ENCODE measurements at regions not wholly inside any gene's neighbourhood (a gene's known extent, or its start where the extent isn't known, plus 50 kb on each side); places are given as distances from the start of the nearest gene placed in this dataset.

GRCh38 chr10:57905861-57906260, 361.8 kb downstream of the IPMK start:
- TF ChIP-seq OSR1 (CRISPR knock-in tag; IDR thresholded peaks at IDR 0.05) = no peak
- TF ChIP-seq BACH2 (CRISPR knock-in tag; IDR thresholded peaks at IDR 0.05; ENCODE audit: borderline replicate concordance) = no peak
- TF ChIP-seq TOX (CRISPR knock-in tag; IDR thresholded peaks at IDR 0.05; ENCODE audit: borderline replicate concordance) = no peak
- no peak for TF ChIP-seq ARNTL (CRISPR knock-in tag; IDR thresholded peaks at IDR 0.05; ENCODE audit: borderline replicate concordance, low read depth)
- TF ChIP-seq, protein P1, sequence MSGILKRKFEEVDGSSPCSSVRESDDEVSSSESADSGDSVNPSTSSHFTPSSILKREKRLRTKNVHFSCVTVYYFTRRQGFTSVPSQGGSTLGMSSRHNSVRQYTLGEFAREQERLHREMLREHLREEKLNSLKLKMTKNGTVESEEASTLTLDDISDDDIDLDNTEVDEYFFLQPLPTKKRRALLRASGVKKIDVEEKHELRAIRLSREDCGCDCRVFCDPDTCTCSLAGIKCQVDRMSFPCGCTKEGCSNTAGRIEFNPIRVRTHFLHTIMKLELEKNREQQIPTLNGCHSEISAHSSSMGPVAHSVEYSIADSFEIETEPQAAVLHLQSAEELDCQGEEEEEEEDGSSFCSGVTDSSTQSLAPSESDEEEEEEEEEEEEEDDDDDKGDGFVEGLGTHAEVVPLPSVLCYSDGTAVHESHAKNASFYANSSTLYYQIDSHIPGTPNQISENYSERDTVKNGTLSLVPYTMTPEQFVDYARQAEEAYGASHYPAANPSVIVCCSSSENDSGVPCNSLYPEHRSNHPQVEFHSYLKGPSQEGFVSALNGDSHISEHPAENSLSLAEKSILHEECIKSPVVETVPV (CRISPR knock-in tag; IDR thresholded peaks at IDR 0.05) = no peak
- TF ChIP-seq PPARA (CRISPR knock-in tag; IDR thresholded peaks at IDR 0.05; ENCODE audit: borderline replicate concordance) = no peak
- no peak for TF ChIP-seq TCF4 (CRISPR knock-in tag; IDR thresholded peaks at IDR 0.05; ENCODE audit: borderline replicate concordance)
- no peak for TF ChIP-seq ZNF565 (CRISPR knock-in tag; conservative IDR thresholded peaks at IDR 0.05; ENCODE audit: low read depth)
- ATAC-seq = no peak

DNA sequence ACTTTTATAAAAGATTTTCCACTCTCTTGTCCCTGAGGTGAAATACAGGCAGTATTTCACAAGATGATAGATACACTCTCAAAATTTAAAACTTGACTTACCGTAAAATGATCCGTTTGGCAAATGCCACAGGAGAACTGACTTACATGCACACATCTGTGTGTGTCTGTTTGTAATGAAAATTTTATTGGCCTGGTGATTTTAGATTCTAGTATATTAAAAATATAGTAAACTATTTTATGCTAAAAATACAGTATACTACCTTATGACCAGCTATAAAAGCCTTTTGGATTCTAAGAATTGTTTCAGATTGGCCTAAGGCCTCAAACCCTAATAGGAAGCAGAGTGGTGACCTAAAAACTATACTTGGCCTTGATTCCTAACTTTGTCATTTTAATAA, 362.7 kb downstream of the IPMK start:
- no peak for TF ChIP-seq ISL1 (CRISPR knock-in tag; IDR thresholded peaks at IDR 0.05)
- no peak for TF ChIP-seq ZNF565 (CRISPR knock-in tag; conservative IDR thresholded peaks at IDR 0.05; ENCODE audit: low read depth)
- no peak for TF ChIP-seq ESRRG (CRISPR knock-in tag; IDR thresholded peaks at IDR 0.05)
- no peak for TF ChIP-seq POU6F1 (CRISPR knock-in tag; IDR thresholded peaks at IDR 0.05; ENCODE audit: borderline replicate concordance, low read depth)
- TF ChIP-seq ZFP30 (CRISPR knock-in tag; IDR thresholded peaks at IDR 0.05) = no peak
- ATAC-seq = no peak

DNA sequence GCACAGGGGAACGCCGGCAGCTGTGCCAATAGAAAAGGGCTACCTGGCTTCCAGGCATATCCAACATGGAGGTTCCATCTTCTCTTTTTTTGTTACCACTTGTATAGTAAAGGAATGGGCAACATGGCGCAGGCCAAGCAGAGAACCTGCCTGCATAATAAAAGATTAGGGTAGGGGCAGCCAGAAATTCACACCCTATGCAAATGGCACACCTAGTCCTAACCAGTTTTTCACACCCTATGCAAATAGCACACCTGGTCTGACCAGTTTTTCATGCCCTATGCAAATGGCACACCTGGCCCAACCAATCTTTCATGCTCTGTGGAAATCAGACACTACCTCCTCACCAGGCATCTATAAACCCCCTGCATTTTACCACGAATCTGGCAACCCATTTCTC, 369.5 kb downstream of the IPMK start:
- ATAC-seq = no peak
- TF ChIP-seq, protein P2, sequence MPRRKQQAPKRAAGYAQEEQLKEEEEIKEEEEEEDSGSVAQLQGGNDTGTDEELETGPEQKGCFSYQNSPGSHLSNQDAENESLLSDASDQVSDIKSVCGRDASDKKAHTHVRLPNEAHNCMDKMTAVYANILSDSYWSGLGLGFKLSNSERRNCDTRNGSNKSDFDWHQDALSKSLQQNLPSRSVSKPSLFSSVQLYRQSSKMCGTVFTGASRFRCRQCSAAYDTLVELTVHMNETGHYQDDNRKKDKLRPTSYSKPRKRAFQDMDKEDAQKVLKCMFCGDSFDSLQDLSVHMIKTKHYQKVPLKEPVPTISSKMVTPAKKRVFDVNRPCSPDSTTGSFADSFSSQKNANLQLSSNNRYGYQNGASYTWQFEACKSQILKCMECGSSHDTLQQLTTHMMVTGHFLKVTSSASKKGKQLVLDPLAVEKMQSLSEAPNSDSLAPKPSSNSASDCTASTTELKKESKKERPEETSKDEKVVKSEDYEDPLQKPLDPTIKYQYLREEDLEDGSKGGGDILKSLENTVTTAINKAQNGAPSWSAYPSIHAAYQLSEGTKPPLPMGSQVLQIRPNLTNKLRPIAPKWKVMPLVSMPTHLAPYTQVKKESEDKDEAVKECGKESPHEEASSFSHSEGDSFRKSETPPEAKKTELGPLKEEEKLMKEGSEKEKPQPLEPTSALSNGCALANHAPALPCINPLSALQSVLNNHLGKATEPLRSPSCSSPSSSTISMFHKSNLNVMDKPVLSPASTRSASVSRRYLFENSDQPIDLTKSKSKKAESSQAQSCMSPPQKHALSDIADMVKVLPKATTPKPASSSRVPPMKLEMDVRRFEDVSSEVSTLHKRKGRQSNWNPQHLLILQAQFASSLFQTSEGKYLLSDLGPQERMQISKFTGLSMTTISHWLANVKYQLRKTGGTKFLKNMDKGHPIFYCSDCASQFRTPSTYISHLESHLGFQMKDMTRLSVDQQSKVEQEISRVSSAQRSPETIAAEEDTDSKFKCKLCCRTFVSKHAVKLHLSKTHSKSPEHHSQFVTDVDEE (CRISPR knock-in tag; IDR thresholded peaks at IDR 0.05) = no peak
- TF ChIP-seq, protein P3, sequence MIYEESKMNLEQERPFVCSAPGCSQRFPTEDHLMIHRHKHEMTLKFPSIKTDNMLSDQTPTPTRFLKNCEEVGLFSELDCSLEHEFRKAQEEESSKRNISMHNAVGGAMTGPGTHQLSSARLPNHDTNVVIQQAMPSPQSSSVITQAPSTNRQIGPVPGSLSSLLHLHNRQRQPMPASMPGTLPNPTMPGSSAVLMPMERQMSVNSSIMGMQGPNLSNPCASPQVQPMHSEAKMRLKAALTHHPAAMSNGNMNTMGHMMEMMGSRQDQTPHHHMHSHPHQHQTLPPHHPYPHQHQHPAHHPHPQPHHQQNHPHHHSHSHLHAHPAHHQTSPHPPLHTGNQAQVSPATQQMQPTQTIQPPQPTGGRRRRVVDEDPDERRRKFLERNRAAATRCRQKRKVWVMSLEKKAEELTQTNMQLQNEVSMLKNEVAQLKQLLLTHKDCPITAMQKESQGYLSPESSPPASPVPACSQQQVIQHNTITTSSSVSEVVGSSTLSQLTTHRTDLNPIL (CRISPR knock-in tag; IDR thresholded peaks at IDR 0.05; ENCODE audit: low read depth) = no peak
- TF ChIP-seq ZNF565 (CRISPR knock-in tag; conservative IDR thresholded peaks at IDR 0.05; ENCODE audit: low read depth) (no peak), RARB (CRISPR knock-in tag; IDR thresholded peaks at IDR 0.05) (no peak), ZFP3 (CRISPR knock-in tag; IDR thresholded peaks at IDR 0.05) (no peak)

- TF ChIP-seq ARNTL (CRISPR knock-in tag; IDR thresholded peaks at IDR 0.05; ENCODE audit: borderline replicate concordance, low read depth) = no peak
Observed at GRCh38 chr10:57897611-57898010, 370.1 kb downstream of the IPMK start.

DNA sequence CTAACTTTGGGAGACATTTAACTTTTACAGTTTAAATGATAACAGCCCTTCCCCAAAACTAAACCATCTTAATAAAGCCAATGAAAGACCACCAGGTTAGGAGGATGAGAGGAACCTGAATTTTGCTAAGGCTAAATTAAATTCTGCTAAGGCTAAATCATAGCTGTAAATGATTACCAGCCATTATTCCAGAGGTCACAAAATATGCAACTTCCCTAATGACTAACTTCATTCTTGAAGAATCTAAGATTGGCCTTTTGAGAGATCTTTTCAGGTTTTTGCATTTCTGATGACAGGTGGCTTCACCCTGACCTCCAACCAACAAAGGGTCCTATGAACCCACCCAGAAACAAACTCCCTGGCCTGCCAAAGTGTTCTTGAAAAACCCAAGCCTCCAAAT, 373.3 kb downstream of the IPMK start:
- no peak for ATAC-seq
- TF ChIP-seq ZFP30 (CRISPR knock-in tag; IDR thresholded peaks at IDR 0.05) = no peak
- no peak for TF ChIP-seq ZNF8 (CRISPR knock-in tag; IDR thresholded peaks at IDR 0.05)
- TF ChIP-seq ZC3H10 (CRISPR knock-in tag; IDR thresholded peaks at IDR 0.05) = no peak
- no peak for TF ChIP-seq RARB (CRISPR knock-in tag; IDR thresholded peaks at IDR 0.05)
- TF ChIP-seq TCF4 (CRISPR knock-in tag; IDR thresholded peaks at IDR 0.05; ENCODE audit: borderline replicate concordance) = no peak
- TF ChIP-seq TOX (CRISPR knock-in tag; IDR thresholded peaks at IDR 0.05; ENCODE audit: borderline replicate concordance) = no peak
- no peak for TF ChIP-seq ZFP3 (CRISPR knock-in tag; IDR thresholded peaks at IDR 0.05)
- no peak for TF ChIP-seq PATZ1 (CRISPR knock-in tag; IDR thresholded peaks at IDR 0.05; ENCODE audit: borderline replicate concordance)
- no peak for TF ChIP-seq SNAI2 (CRISPR knock-in tag; IDR thresholded peaks at IDR 0.05)
- TF ChIP-seq ISL1 (CRISPR knock-in tag; IDR thresholded peaks at IDR 0.05) = no peak
- TF ChIP-seq CSDC2 (CRISPR knock-in tag; IDR thresholded peaks at IDR 0.05) = no peak
- TF ChIP-seq ARNTL (CRISPR knock-in tag; IDR thresholded peaks at IDR 0.05; ENCODE audit: borderline replicate concordance, low read depth) = no peak
- no peak for TF ChIP-seq ZNF565 (CRISPR knock-in tag; conservative IDR thresholded peaks at IDR 0.05; ENCODE audit: low read depth)
- no peak for TF ChIP-seq PPARA (CRISPR knock-in tag; IDR thresholded peaks at IDR 0.05; ENCODE audit: borderline replicate concordance)

More at GRCh38 chr10:57897611-57898010, 370.1 kb downstream of the IPMK start:
- ATAC-seq = no peak
